AG04449 (cell line): ENCODE measurements at regions not wholly inside any gene's neighbourhood (a gene's known extent, or its start where the extent isn't known, plus 50 kb on each side); places are given as distances from the start of the nearest gene placed in this dataset.

Experiments used
- CTCF ChIA-PET: fragments of 350-600 bp; formaldehyde crosslinking; extraction: SDS; loops from one replicate; lab custom pipeline; 2021; ENCODE audit warnings: antibody characterized with exemption; lab: Yijun Ruan, JAX
- POLR2A ChIA-PET: fragments of 400-600, 350-600 bp; formaldehyde crosslinking; extraction: SDS; loops from one replicate; lab custom pipeline; 2020; ENCODE audit warnings: antibody characterized with exemption, inconsistent platforms; lab: Yijun Ruan, JAX
- DNase-seq: peaks from one replicate; pipeline ENCODE4 v3.0.0-alpha.2; 2010; ENCODE audit warnings: low read depth, low spot score
- H3K4me3 ChIP-seq: 2 replicates; pipeline ENCODE4 v1.5.1; 2011; ENCODE audit warnings: low read depth, mild to moderate bottlenecking, control low read depth, low read length
- CTCF ChIP-seq: IDR thresholded peaks from one replicate; pipeline ENCODE4 v1.5.1; 2011; ENCODE audit warnings: mild to moderate bottlenecking, moderate library complexity, low read length, control low read depth, inconsistent platforms; ENCODE audit not compliant: insufficient read depth; ENCODE audit errors: missing control alignments

DNA sequence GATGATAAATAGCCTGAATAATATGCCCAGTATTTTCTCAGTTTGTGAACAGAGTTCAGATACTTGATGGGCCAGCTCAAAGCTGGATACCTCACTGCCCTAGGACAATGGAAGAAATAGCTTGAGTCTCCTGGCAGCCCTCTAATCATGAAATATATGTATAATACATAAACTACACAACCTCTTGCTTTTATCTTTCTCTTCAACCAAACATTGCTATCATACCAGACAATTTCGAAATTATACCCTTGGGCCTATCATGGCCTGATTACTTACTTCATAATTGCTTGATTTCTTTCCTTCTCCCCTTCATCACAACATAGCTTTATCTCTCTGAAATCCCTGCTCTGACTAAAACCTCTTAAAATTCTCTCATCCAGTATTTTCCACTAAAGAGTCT lies 1144.9 kb upstream of the C9orf72 start:
- H3K4me3 ChIP-seq, result no peak overlapping the region
- TF ChIP-seq CTCF, result no peak
- POLR2A ChIA-PET, result no interaction called here
- CTCF ChIA-PET, result no interaction called here
- DNase-seq, result no peak

- ChIA-PET POLR2A (no interaction called here), CTCF (no interaction called here)
- DNase-seq, result no peak
- TF ChIP-seq CTCF, result no peak
- H3K4me3 ChIP-seq, result no peak overlapping the region
Observed at GRCh38 chr9:28720746-28721145, 1147.5 kb upstream of the C9orf72 start.

DNA sequence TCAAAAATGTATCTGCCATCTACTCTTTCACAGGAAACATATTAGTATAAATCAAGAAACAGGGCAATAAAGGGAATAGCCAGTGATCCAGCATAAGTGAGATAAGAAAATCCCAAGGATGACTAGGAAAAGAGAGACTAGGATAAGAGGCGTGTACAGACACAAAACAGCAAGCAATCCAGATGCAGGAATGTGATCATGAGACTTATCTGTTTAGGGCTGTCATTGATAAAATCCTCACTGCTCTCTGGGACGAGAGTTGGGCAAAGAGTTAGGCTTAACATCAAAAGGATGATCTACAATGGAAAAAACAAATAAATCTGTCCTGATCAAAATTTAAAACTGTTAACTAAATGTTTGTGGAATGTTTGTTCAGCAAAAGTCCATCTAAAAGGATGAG lies 1156.8 kb upstream of the C9orf72 start:
- CTCF ChIA-PET, result no interaction called here
- H3K4me3 ChIP-seq, result no peak overlapping the region
- no peak for DNase-seq
- no peak for TF ChIP-seq CTCF
- POLR2A ChIA-PET, result no interaction called here

GRCh38 chr9:28735738-28736342 lies 1162.6 kb upstream of the C9orf72 start:
- no peak for DNase-seq
- no peak for TF ChIP-seq CTCF
- CTCF ChIA-PET, result no interaction called here
- POLR2A ChIA-PET, result no interaction called here
- H3K4me3 ChIP-seq, result no peak overlapping the region

GRCh38 chr9:28741459-28741858 lies 1168.2 kb upstream of the C9orf72 start:
- CTCF ChIA-PET, result no interaction called here
- no peak overlapping the region for H3K4me3 ChIP-seq
- POLR2A ChIA-PET, result no interaction called here
- no peak for DNase-seq
- TF ChIP-seq CTCF, result no peak

GRCh38 chr9:28747351-28747985 lies 1174.2 kb upstream of the C9orf72 start:
- DNase-seq, result no peak
- POLR2A ChIA-PET, result no interaction called here
- CTCF ChIA-PET, result no interaction called here
- no peak for TF ChIP-seq CTCF
- H3K4me3 ChIP-seq, result no peak overlapping the region
